Mucosa of stomach (tissue), 1 donor: ENCODE measurements at regions not wholly inside any gene's neighbourhood (a gene's known extent, or its start where the extent isn't known, plus 50 kb on each side); places are given as distances from the start of the nearest gene placed in this dataset.

Experiments
- H3K27me3 ChIP-seq: one replicate; pipeline ENCODE4 v1.7.0; 2013; ENCODE audit warnings: mild to moderate bottlenecking, low read length; ENCODE audit not compliant: control insufficient read depth, insufficient read depth
- H3K36me3 ChIP-seq: one replicate; pipeline ENCODE4 v1.7.0; 2013; ENCODE audit warnings: low read length; ENCODE audit not compliant: control insufficient read depth, insufficient read depth
- H3K4me1 ChIP-seq: one replicate; pipeline ENCODE4 v1.7.0; 2013; ENCODE audit warnings: mild to moderate bottlenecking, low read length; ENCODE audit not compliant: control insufficient read depth, insufficient read depth
- H3K4me3 ChIP-seq: one replicate; pipeline ENCODE4 v1.7.0; 2013; ENCODE audit warnings: low read length
- H3K9ac ChIP-seq: one replicate; pipeline ENCODE4 v1.7.0; 2013; ENCODE audit warnings: mild to moderate bottlenecking, low read length, moderate library complexity
- H3K9me3 ChIP-seq: one replicate; pipeline ENCODE4 v1.7.0; 2013; ENCODE audit warnings: mild to moderate bottlenecking, low read length, moderate library complexity; ENCODE audit not compliant: control insufficient read depth
- donor health status: Pancreatic carcinoma.

DNA sequence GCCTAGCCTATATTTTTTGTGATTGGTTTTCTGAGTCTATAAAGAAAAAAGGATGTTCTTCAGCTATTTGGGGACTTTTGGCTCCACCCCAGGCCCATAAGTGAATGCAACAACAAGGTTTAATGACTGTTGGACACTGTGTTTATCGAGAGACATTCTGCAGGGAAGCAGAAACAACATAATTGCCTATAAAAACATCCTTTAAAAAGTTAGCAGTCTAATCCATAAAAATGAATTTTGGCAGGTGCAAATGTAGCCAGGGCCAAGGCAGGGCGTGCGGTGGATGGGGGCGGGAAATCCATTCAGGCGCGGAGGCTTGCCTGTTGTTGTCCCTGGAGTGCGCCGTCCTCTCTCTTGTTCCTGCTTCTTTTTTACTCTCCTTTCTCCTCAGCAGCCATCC, 99.3 kb downstream of the PAX1 start:
- no peak overlapping the region for H3K9ac ChIP-seq
- H3K36me3 ChIP-seq, result no peaks in the 10 kb centered on the region
- H3K4me1 ChIP-seq, result no peaks in the 10 kb centered on the region
- no peaks in the 10 kb centered on the region for H3K9me3 ChIP-seq
- no peaks in the 10 kb centered on the region for H3K27me3 ChIP-seq
- H3K4me3 ChIP-seq, result no peak overlapping the region

DNA sequence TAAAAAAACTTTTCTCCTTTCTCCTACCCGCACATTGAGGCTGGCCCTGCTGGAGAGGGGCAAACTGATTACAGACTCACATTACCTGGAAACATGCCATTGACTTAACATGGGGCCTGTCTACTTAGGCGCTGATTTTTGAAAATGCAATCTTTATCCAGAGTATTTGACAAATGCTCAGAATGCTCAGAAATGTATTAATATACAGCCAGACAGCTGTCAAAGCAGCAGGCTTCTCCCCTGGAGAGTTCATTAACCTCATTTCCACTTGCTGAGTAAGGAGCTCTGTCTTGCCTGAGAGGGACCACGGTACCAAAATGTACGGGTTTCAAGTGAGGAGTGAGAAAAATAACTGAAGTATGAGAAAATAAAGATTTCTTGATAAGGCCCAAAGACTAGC, 95.7 kb downstream of the PAX1 start:
- Histone ChIP-seq H3K4me1 (no peaks in the 10 kb centered on the region), H3K36me3 (no peaks in the 10 kb centered on the region), H3K4me3 (no peak overlapping the region), H3K9ac (no peak overlapping the region), H3K9me3 (no peaks in the 10 kb centered on the region), H3K27me3 (no peaks in the 10 kb centered on the region)

DNA sequence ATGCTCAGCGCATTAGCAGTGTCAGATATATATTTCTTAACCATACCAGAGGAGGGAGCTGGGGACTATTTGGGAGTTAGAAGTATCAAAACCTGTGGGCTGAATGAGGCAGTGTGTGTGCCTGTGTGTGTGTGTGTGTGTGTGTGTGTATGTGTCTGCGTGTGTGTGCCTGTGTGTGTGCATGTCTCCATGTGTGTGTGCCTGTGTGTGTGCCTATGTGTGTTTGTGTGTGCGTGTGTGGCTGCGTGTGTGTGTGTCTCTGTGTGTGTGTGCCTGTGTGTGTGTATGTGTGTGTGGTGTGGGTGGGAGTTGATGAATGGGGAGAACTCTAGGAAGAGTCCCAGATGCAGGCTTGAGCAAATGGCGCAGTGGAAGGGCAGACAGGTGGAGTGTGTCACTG, 92.9 kb downstream of the PAX1 start:
- no peaks in the 10 kb centered on the region for H3K9me3 ChIP-seq
- no peak overlapping the region for H3K4me3 ChIP-seq
- H3K4me1 ChIP-seq, result no peaks in the 10 kb centered on the region
- H3K27me3 ChIP-seq, result no peaks in the 10 kb centered on the region
- no peak overlapping the region for H3K9ac ChIP-seq
- H3K36me3 ChIP-seq, result no peaks in the 10 kb centered on the region

DNA sequence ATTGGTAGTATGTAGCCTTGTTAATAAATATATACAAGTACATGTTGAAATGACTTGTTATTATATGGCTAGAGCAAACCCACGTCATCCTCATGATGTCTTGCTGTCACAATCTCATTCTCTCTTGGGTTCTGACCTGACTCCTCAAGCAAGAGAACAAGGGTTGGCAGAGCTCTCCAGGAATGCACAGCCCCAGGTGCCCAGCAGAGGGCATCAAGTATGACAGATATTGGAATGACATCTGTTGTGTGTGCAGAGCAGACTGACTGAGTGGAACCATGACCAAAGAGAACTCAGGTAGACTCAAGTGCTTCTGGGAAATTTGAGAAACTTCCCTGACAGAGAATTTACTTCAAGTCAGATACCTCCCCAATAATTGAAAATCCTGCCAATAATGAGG, 90.6 kb downstream of the PAX1 start:
- no peaks in the 10 kb centered on the region for H3K27me3 ChIP-seq

DNA sequence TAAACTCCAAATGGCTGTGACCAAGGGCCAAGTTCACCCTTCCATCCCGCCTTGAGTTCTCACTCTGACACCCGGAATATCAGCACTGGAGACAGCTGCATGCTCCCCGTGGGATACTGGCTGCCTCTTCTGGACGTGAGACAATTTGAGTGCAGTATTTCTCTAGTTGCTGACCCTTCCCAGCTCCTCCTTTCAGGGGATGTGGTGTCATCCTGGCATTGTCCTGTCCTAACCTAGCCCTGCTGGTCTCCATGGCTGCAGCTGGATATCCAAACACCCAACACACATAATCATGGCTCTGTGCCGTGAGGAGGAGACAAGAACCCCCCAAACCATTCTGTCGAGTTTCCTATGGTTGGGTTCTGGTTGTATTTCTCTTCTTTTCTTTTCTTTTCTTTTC, 82.6 kb downstream of the PAX1 start:
- Histone ChIP-seq H3K9me3 (no peaks in the 10 kb centered on the region), H3K4me1 (no peaks in the 10 kb centered on the region), H3K4me3 (no peak overlapping the region), H3K36me3 (no peaks in the 10 kb centered on the region), H3K9ac (no peak overlapping the region), H3K27me3 (no peaks in the 10 kb centered on the region)

More for the DNA sequence above, 90.6 kb downstream of the PAX1 start:
- H3K4me3 ChIP-seq, result no peak overlapping the region
- H3K36me3 ChIP-seq, result no peaks in the 10 kb centered on the region
- no peaks in the 10 kb centered on the region for H3K4me1 ChIP-seq
- H3K9ac ChIP-seq, result no peak overlapping the region
- no peaks in the 10 kb centered on the region for H3K9me3 ChIP-seq

DNA sequence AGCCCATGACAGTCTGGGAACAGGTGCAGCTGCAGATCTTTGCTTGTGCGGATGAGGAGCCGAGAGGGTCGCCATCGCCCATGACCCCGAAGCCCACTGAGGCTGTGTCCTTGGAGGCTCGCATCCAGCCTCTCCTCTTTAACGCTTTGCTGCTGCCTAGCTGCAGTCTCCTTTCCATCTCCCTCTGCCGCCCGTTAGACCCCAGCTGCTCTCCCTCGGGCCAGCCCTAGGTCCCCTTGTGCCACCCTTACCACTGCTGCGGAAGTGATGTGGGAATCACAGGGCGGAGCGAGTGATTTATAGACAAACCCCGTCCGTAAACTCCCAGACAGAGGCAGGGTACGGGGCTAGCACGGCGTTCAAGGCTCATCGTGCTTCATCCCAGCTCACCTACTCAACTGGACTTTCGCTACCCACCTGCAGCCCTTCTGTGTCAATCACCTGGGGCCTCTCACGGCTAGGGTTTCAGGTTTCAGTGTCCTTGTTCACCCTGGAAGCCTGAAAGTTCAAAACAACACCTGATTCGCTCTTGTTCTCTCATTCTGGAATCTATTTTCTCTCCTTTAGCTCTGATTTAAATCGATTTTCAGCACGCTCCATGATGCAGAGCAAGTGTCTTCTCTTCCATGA, 76.1 kb downstream of the PAX1 start:
- Histone ChIP-seq H3K9ac (no peak overlapping the region), H3K9me3 (no peaks in the 10 kb centered on the region), H3K4me3 (no peak overlapping the region), H3K36me3 (no peaks in the 10 kb centered on the region), H3K27me3 (no peaks in the 10 kb centered on the region), H3K4me1 (no peaks in the 10 kb centered on the region)

DNA sequence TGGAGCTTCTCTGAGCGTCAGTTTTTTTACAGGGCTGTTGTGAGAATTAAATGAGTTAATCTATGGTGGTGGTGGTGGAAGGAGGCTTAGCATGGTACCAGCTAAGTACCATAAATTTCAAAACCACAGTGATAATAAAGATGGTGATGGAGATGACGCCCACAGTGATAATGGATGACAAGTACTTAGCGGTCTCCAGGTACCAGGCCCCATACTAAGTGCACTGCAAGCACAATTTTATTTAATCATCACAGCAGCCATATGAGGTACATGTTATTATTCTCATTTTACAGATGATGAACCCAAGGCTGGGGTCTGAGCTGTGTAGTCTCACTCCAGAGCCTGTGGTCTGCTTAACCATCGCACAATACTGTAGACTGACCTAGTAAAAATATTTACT, 75.1 kb downstream of the PAX1 start:
- H3K9ac ChIP-seq, result no peak overlapping the region
- no peaks in the 10 kb centered on the region for H3K9me3 ChIP-seq
- no peaks in the 10 kb centered on the region for H3K4me1 ChIP-seq
- no peak overlapping the region for H3K4me3 ChIP-seq
- no peaks in the 10 kb centered on the region for H3K36me3 ChIP-seq
- no peaks in the 10 kb centered on the region for H3K27me3 ChIP-seq
